BLaER1 treated with 17β-estradiol and CSF1 and Interleukin-3, amounts not matched to agents 10 nM and 100 nM (cell line): ENCODE measurements at regions not wholly inside any gene's neighbourhood (a gene's known extent, or its start where the extent isn't known, plus 50 kb on each side); places are given as distances from the start of the nearest gene placed in this dataset.
"Not testable (repeated sequence)": the region's sequence is repeated elsewhere in the genome, so short reads cannot be mapped to it uniquely, and the experiment has no call there.

Experiments
- H3K27ac ChIP-seq, 11 experiments: shearing (Covaris generic); formaldehyde crosslinking; 2 replicates each; pipeline ENCODE4 v1.8.1; 2022
- H3K27me3 ChIP-seq, 11 experiments: shearing (Covaris generic); formaldehyde crosslinking; 2 replicates each; pipeline ENCODE4 v1.8.1; 2022
- H3K36me3 ChIP-seq, 11 experiments: shearing (Covaris generic); formaldehyde crosslinking; 2 replicates each; pipeline ENCODE4 v1.8.1; 2022
- H3K4me1 ChIP-seq, 10 experiments: shearing (Covaris generic); formaldehyde crosslinking; 2 replicates each; pipeline ENCODE4 v1.8.1; 2022
- H3K4me2 ChIP-seq, 11 experiments: shearing (Covaris generic); formaldehyde crosslinking; 2 replicates each; pipeline ENCODE4 v1.8.1; 2022
- H3K4me3 ChIP-seq, 10 experiments: shearing (Covaris generic); formaldehyde crosslinking; 2 replicates each; pipeline ENCODE4 v1.8.1; 2022
- H3K9ac ChIP-seq, 11 experiments: shearing (Covaris generic); formaldehyde crosslinking; 2 replicates each; pipeline ENCODE4 v1.8.1; 2022
- H3K9me3 ChIP-seq, 11 experiments: shearing (Covaris generic); formaldehyde crosslinking; replicated peaks in 1 of 11; 2 replicates each; pipeline ENCODE4 v1.8.1; 2022
- H4K20me1 ChIP-seq, 11 experiments: shearing (Covaris generic); formaldehyde crosslinking; 2 replicates each; pipeline ENCODE4 v1.8.1; 2022
- Cebpa-rat ChIP-seq, 11 experiments: shearing (Covaris generic); IDR thresholded peaks; 2 replicates each; pipeline ENCODE4 v1.8.1; 2022

GRCh38 chr9:34773306-34773910, 63.5 kb upstream of the CCL21 start:
- Histone ChIP-seq H3K9ac (no peak overlapping the region), H3K4me3 (no peak overlapping the region), H3K4me2 (no peak overlapping the region), H4K20me1 (no peaks in the 10 kb centered on the region), H3K4me1 (peaks cover 0 to 7% (median 0%) of the 10 kb centered on the region in 10 experiments; a peak in 3 of 20 replicates), H3K27ac (no peak overlapping the region), H3K36me3 (no peaks in the 10 kb centered on the region), H3K9me3 (peaks cover 0 to 3% (median under 1%) of the 10 kb centered on the region in 11 experiments; a peak in 9 of 22 replicates), H3K27me3 (no peaks in the 10 kb centered on the region)
- TF ChIP-seq Cebpa-rat (IDR thresholded peaks at IDR 0.05): no peak

DNA sequence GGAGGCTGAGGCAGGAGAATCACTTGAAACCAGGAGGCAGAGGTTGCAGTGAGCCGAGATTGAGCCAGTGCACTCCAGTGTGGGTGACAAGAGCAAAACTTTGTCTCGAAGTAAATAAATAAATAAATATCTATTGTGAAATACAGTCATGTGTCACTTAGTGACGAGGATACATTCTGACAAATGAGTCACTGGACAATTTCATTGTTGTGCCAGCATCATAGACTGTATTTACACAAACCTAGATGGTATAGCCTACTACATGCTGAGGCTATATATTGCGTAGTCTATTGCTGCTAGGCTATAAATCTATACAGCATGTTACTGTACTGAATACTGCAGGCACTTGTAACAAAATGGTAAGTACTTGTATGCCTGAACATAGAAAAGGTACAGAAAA, 61.1 kb upstream of the CCL21 start:
- Histone ChIP-seq H3K4me2 (no peak overlapping the region), H3K9ac (no peak overlapping the region), H3K27me3 (no peaks in the 10 kb centered on the region), H3K4me1 (no peaks in the 10 kb centered on the region), H3K4me3 (no peak overlapping the region), H3K36me3 (no peaks in the 10 kb centered on the region), H4K20me1 (no peaks in the 10 kb centered on the region), H3K27ac (no peak overlapping the region), H3K9me3 (peaks cover 5 to 17% (median 10%) of the 10 kb centered on the region in 11 experiments; a peak in 15 of 22 replicates)
- TF ChIP-seq Cebpa-rat (IDR thresholded peaks at IDR 0.05): no peak

GRCh38 chr9:34767087-34767486, 57.2 kb upstream of the CCL21 start:
- H3K4me3 ChIP-seq, H3K27ac ChIP-seq, H4K20me1 ChIP-seq, H3K9ac ChIP-seq, H3K27me3 ChIP-seq, H3K4me2 ChIP-seq, H3K4me1 ChIP-seq, H3K36me3 ChIP-seq: not testable (repeated sequence)
- H3K9me3 ChIP-seq: peaks cover 5 to 17% (median 10%) of the 10 kb centered on the region in 11 experiments; a peak in 15 of 22 replicates

GRCh38 chr9:34760196-34761040, 50.5 kb upstream of the CCL21 start:
- H3K4me2 ChIP-seq: peak overlapping the region in 3 of 11 experiments; percentile 7 to 62 (median 27); a peak in 3 of 22 replicates

More at GRCh38 chr9:34760196-34761040, 50.5 kb upstream of the CCL21 start:
- not testable (repeated sequence) for H3K4me1 ChIP-seq, H3K27me3 ChIP-seq, H3K9me3 ChIP-seq, H3K27ac ChIP-seq, H4K20me1 ChIP-seq, H3K9ac ChIP-seq, H3K36me3 ChIP-seq, H3K4me3 ChIP-seq
